Esophagus muscularis mucosa (tissue), 3 donors: ENCODE measurements at regions not wholly inside any gene's neighbourhood (a gene's known extent, or its start where the extent isn't known, plus 50 kb on each side); places are given as distances from the start of the nearest gene placed in this dataset.

Source experiments
- CTCF ChIP-seq, 3 experiments: fragments of 200-600 bp in 2 of 3; fragments of 450-650 bp in 1 of 3; sonication (generic) in 2 of 3; IDR thresholded peaks; one replicate each; pipeline ENCODE4 v1.5.1; 2017 to 2019; ENCODE audit warnings: antibody characterized with exemption in 3 of 3, mild to moderate bottlenecking in 2 of 3, moderate library complexity in 1 of 3
- POLR2A ChIP-seq: fragments of 450-650 bp; IDR thresholded peaks from one replicate; pipeline ENCODE4 v1.6.1; 2017; ENCODE audit warnings: antibody characterized with exemption, moderate library complexity, mild to moderate bottlenecking, low read depth
- POLR2AphosphoS5 ChIP-seq, 2 donors: sonication (generic); formaldehyde crosslinking; IDR thresholded peaks; one replicate each; pipeline ENCODE4 v1.6.1; 2017; ENCODE audit warnings: antibody characterized with exemption in 2 of 2

- no peak for TF ChIP-seq POLR2A
- no peak for TF ChIP-seq CTCF (IDR thresholded peaks at IDR 0.05)
- no peak for TF ChIP-seq POLR2AphosphoS5 (IDR thresholded peaks at IDR 0.05)
Observed at GRCh38 chr5:44900273-44900954, 91.7 kb downstream of the MRPS30 start.
